Heart left ventricle (tissue), 13 donors: ENCODE measurements at regions not wholly inside any gene's neighbourhood (a gene's known extent, or its start where the extent isn't known, plus 50 kb on each side); places are given as distances from the start of the nearest gene placed in this dataset.

Experiments used
- CTCF ChIP-seq, 12 donors: fragments of 200-600 bp; sonication (generic) in 4 of 12; IDR thresholded peaks; one replicate each; pipeline versions ENCODE4 v1.5.0 to v1.8.0; 2018 to 2022; ENCODE audit warnings: antibody characterized with exemption in 12 of 12, mild to moderate bottlenecking in 5 of 12
- POLR2A ChIP-seq, 2 donors: fragments of 450-650 bp; IDR thresholded peaks; one replicate each; pipeline ENCODE4 v1.6.1; 2017; ENCODE audit warnings: antibody characterized with exemption in 2 of 2, mild to moderate bottlenecking in 2 of 2, moderate library complexity in 2 of 2
- donor health status: ischemic (EF 13 %, LVEDD 7.1; RV severe dilation, severe dysfunction).
- donor health status: DM: no; HTN: yes; CAD: no.
- donor health status: DM: no; HTN: no; CAD: no.
- donor health status: ischemic (EF 25% LVEDD 6.9; RV normal size, moderate dysfunction).
- donor health status: ischemic (EF 25% LVEDD 5.7; RV mildly dilated, moderate dysfunction).
- donor health status: ischemic (EF 35%, LVEDD 5.7; RV mildly dilated, moderate dysfunction).
- donor health status: nonischemic (EF 11% LVEDD 7.7; RV severe dilation, severe dysfunction).
- donor health status: DM: yes; HTN: yes; CAD: no.
- donor health status: PGD.
- donor health status: ischemic (EF 29% LVEDD 5.4; RV normal size, mild dysfunction).
- donor health status: nonischemic (EF 23%, LVEDD 6.1; RV moderate dilation, normal function).

- TF ChIP-seq CTCF (IDR thresholded peaks at IDR 0.05) (peak; percentile 49 to 84 (median 74)), POLR2A (IDR thresholded peaks at IDR 0.05) (no peak)
These were observed 170.5 kb upstream of the PROK2 start for GRCh38 chr3:71955240-71956068.
